ENCODE measurements at regions not wholly inside any gene's neighbourhood (a gene's known extent, or its start where the extent isn't known, plus 50 kb on each side); places are given as distances from the start of the nearest gene placed in this dataset.

DNA sequence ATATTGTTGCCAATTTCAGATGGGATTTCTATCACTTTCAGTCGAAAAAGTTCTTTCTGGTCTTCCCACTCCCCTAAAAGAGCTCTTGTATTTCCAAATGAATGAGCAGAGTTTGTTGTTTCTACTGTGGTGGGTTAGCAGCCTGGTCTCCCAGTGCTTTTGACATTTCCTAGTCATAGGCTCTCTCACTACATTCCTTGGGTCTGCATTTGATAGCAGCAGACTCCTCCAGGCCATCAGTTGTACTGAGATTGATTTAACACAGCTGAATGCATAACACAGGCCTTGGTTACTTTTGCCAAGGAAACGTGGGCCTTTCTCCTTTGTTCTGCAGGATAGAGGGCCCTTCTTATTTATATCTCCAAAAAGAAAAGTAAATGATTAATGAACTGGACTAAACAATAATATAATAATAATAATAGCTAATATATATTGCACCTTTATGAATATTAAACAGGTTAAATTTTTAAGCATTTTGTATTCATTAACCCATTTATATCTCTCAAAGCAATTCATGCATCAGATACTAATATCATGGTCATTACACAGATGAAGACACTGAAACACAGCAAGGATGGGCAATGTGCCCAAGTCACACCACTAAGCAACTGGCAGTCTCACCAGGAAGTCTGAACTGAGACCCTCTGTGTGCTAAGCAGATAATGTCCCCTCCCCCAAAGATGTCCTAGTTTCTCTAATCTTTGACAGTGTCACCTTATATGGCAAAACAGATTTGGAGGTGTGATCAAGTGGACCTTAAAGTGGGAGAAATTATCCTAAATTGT is 1579.2 kb downstream of the AACS start:
- H3K9me3 ChIP-seq (ENCODE audit: control insufficient read depth in 4 of 4, insufficient read depth in 3 of 4, low read length in 3 of 4): peaks cover 0 to 4% (median 1%) of the 10 kb centered on the region in 4 donors
- ATAC-seq (ENCODE audit: insufficient read depth, low FRiP score) (no peak), DNase-seq (no peak)
- no peaks in the 10 kb centered on the region for H3K36me3 ChIP-seq (ENCODE audit: control insufficient read depth in 4 of 4, insufficient read depth in 4 of 4, low read length in 4 of 4)
- no peak overlapping the region for H3K9ac ChIP-seq (ENCODE audit: insufficient read depth in 1 of 2, low read length in 2 of 2)
- H3K27me3 ChIP-seq (ENCODE audit: control insufficient read depth in 3 of 3, insufficient read depth in 3 of 3, low read length in 2 of 3): no peaks in the 10 kb centered on the region
- no peaks in the 10 kb centered on the region for H3K4me1 ChIP-seq (ENCODE audit: control insufficient read depth in 5 of 5, insufficient read depth in 5 of 5, low read length in 5 of 5)
- no peak overlapping the region for H3K4me3 ChIP-seq
- TF ChIP-seq, protein P1, sequence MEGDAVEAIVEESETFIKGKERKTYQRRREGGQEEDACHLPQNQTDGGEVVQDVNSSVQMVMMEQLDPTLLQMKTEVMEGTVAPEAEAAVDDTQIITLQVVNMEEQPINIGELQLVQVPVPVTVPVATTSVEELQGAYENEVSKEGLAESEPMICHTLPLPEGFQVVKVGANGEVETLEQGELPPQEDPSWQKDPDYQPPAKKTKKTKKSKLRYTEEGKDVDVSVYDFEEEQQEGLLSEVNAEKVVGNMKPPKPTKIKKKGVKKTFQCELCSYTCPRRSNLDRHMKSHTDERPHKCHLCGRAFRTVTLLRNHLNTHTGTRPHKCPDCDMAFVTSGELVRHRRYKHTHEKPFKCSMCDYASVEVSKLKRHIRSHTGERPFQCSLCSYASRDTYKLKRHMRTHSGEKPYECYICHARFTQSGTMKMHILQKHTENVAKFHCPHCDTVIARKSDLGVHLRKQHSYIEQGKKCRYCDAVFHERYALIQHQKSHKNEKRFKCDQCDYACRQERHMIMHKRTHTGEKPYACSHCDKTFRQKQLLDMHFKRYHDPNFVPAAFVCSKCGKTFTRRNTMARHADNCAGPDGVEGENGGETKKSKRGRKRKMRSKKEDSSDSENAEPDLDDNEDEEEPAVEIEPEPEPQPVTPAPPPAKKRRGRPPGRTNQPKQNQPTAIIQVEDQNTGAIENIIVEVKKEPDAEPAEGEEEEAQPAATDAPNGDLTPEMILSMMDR (IDR thresholded peaks at IDR 0.05; ENCODE audit: control extremely low read depth, extremely low read depth): no peak
- H3K27ac ChIP-seq (ENCODE audit: low read depth in 1 of 2, low read length in 1 of 2): no peak overlapping the region
- whole genome bisulfite sequencing, 2 donors: 50 to 62% methylated on average over 2 of the region's 2 CpGs

DNA sequence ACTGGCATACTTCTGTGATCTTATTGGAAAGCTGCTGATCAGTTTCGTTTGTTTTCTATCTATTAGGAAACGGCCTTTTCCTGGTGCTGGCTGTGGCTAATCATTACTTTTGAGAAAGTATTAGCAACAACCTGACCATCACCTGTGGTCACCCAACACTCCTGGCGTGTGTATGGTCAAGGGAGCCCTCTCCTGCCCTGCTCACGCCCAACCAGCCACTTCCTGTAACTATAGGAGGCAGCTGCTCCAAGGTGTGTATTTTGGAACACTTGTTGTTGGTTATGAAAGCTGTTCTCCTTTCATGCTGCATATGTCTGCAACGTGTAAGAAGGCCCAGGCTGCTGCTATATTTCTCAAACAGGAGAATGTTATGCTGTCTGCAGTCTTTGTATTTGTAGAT is 1582.8 kb downstream of the AACS start:
- TF ChIP-seq, protein P1 (IDR thresholded peaks at IDR 0.05; ENCODE audit: control extremely low read depth, extremely low read depth): no peak
- ATAC-seq (ENCODE audit: insufficient read depth, low FRiP score): no peak

DNA sequence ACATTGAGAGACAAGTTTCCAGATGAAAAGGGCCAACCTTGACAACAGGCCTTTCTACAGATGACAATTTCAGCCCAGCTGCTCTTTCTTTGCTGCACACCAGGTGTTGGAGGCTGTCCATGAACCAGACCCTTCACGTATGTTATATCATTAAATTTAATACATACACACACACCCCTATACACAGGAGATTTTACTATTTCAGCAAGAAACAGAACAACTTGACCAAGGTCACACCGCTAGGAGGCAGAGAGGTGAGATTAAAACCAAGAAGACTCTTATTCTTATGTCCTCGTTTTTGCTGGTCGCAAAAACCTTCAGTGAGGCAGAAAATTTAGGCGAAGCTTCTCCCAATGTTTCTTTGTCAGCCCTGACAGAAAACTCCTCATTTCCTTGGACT is 1585.9 kb downstream of the AACS start:
- Histone ChIP-seq H3K27ac (ENCODE audit: low read depth in 1 of 2, low read length in 1 of 2) (no peak overlapping the region), H3K36me3 (ENCODE audit: control insufficient read depth in 4 of 4, insufficient read depth in 4 of 4, low read length in 4 of 4) (no peaks in the 10 kb centered on the region), H3K27me3 (ENCODE audit: control insufficient read depth in 3 of 3, insufficient read depth in 3 of 3, low read length in 2 of 3) (no peaks in the 10 kb centered on the region), H3K4me1 (ENCODE audit: control insufficient read depth in 5 of 5, insufficient read depth in 5 of 5, low read length in 5 of 5) (no peaks in the 10 kb centered on the region), H3K9me3 (ENCODE audit: control insufficient read depth in 4 of 4, insufficient read depth in 3 of 4, low read length in 3 of 4) (no peaks in the 10 kb centered on the region), H3K9ac (ENCODE audit: insufficient read depth in 1 of 2, low read length in 2 of 2) (no peak overlapping the region), H3K4me3 (no peak overlapping the region)
- DNase-seq: no peak
- WGBS, 2 donors: 86 to 92% methylated on average over 5 of the region's 5 CpGs
- ATAC-seq (ENCODE audit: insufficient read depth, low FRiP score): no peak
- TF ChIP-seq, protein P1 (IDR thresholded peaks at IDR 0.05; ENCODE audit: control extremely low read depth, extremely low read depth): no peak

More for the DNA sequence above, 1582.8 kb downstream of the AACS start:
- Histone ChIP-seq H3K4me3 (no peak overlapping the region), H3K9ac (ENCODE audit: insufficient read depth in 1 of 2, low read length in 2 of 2) (no peak overlapping the region), H3K27ac (ENCODE audit: low read depth in 1 of 2, low read length in 1 of 2) (no peak overlapping the region), H3K27me3 (ENCODE audit: control insufficient read depth in 3 of 3, insufficient read depth in 3 of 3, low read length in 2 of 3) (no peaks in the 10 kb centered on the region), H3K9me3 (ENCODE audit: control insufficient read depth in 4 of 4, insufficient read depth in 3 of 4, low read length in 3 of 4) (peaks cover 0 to 4% (median 0%) of the 10 kb centered on the region in 4 donors), H3K4me1 (ENCODE audit: control insufficient read depth in 5 of 5, insufficient read depth in 5 of 5, low read length in 5 of 5) (no peaks in the 10 kb centered on the region), H3K36me3 (ENCODE audit: control insufficient read depth in 4 of 4, insufficient read depth in 4 of 4, low read length in 4 of 4) (no peaks in the 10 kb centered on the region)
- no peak for DNase-seq
- WGBS, 2 donors: 61 to 71% methylated on average over 5 of the region's 5 CpGs
